ENCODE measurements at regions not wholly inside any gene's neighbourhood (a gene's known extent, or its start where the extent isn't known, plus 50 kb on each side); places are given as distances from the start of the nearest gene placed in this dataset.

- Mint-ChIP-seq H3K36me3 (ENCODE audit: low read depth) (no peaks in the 10 kb centered on the region), H3K27me3 (ENCODE audit: insufficient read depth) (peaks cover 2% of the 10 kb centered on the region; the same call in 1 of the 2 replicates), H3K4me1 (ENCODE audit: low read depth) (no peaks in the 10 kb centered on the region), H3K27ac (no peak overlapping the region), H3K9me3 (no peaks in the 10 kb centered on the region), H3K4me3 (no peak overlapping the region)
- no peak for DNase-seq
- no peak for TF ChIP-seq CTCF (IDR thresholded peaks at IDR 0.05)
These were observed 218.1 kb downstream of the NSUN3 start for GRCh38 chr3:94280958-94281357.

DNA sequence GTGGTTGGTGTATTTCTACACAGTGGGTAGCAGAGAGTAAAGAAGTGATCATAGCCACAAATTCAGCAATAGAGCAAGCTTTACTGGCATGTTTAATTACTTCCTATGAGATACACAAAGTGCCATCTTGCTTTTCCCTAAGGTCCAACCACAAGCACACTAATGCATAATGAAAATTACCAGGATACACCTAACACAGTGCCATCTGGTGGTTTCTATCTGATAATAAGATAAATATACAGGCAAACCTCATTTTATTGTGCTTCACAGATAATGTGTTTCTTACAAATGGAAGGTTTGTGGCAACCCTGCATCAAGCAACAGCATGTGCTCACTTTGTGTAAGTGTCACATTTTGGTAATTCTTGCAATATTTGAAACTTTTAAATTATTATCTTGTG, 223.0 kb downstream of the NSUN3 start:
- Mint-ChIP-seq H3K4me3 (no peak overlapping the region), H3K9me3 (no peaks in the 10 kb centered on the region), H3K4me1 (ENCODE audit: low read depth) (no peaks in the 10 kb centered on the region), H3K27me3 (ENCODE audit: insufficient read depth) (peaks cover 2% of the 10 kb centered on the region; the same call in 1 of the 2 replicates), H3K36me3 (ENCODE audit: low read depth) (no peaks in the 10 kb centered on the region), H3K27ac (no peak overlapping the region)
- TF ChIP-seq CTCF (IDR thresholded peaks at IDR 0.05): peak; percentile 73
- DNase-seq: peak; percentile 3

DNA sequence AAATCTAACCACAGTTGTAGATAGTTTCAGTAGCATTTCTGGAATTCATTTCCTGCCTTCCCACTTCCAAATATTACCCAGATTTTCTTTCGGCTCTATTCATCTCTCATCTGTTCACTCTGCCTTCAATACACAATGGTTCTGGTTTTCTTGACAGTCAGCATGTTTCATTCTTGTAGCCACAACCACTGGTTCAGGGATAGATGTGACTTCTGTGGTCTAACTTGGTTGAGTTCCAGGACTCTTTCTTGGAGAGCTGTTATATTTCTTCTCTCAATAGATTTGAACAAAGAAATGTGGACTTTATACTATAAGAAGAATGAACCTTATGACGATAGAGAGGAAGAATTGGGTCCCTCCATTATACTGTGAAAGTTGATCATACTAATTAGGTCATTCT, 228.8 kb downstream of the NSUN3 start:
- no peak overlapping the region for H3K4me3 Mint-ChIP-seq
- no peak for TF ChIP-seq CTCF (IDR thresholded peaks at IDR 0.05)
- DNase-seq: no peak
- H3K4me1 Mint-ChIP-seq (ENCODE audit: low read depth): no peaks in the 10 kb centered on the region
- no peak overlapping the region for H3K27ac Mint-ChIP-seq
- no peaks in the 10 kb centered on the region for H3K36me3 Mint-ChIP-seq (ENCODE audit: low read depth)
- no peaks in the 10 kb centered on the region for H3K9me3 Mint-ChIP-seq
- no peaks in the 10 kb centered on the region for H3K27me3 Mint-ChIP-seq (ENCODE audit: insufficient read depth)

DNA sequence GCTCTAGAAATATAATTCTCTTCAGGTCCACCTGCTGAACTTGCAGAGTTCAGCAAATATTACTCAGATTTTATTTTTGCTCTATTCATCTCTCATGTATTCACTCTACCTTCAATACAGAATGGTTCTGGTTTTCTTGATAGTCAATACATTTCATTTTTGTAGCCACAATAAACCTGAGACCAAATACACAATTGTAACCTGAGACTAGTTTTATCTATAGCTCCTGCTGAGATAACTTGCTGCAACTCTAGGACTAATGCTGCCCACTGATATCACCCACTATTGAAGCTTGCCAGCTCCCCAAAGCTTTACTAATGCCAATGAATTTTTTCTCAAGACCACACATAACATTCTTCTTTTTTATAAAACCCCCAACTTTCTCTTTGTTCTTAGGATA, 229.3 kb downstream of the NSUN3 start:
- no peaks in the 10 kb centered on the region for H3K4me1 Mint-ChIP-seq (ENCODE audit: low read depth)
- no peaks in the 10 kb centered on the region for H3K36me3 Mint-ChIP-seq (ENCODE audit: low read depth)
- no peak for TF ChIP-seq CTCF (IDR thresholded peaks at IDR 0.05)
- no peak overlapping the region for H3K4me3 Mint-ChIP-seq
- H3K27me3 Mint-ChIP-seq (ENCODE audit: insufficient read depth): no peaks in the 10 kb centered on the region
- no peak overlapping the region for H3K27ac Mint-ChIP-seq
- DNase-seq: no peak
- H3K9me3 Mint-ChIP-seq: no peaks in the 10 kb centered on the region

- Mint-ChIP-seq H3K4me3 (no peak overlapping the region), H3K9me3 (no peaks in the 10 kb centered on the region), H3K4me1 (ENCODE audit: low read depth) (no peaks in the 10 kb centered on the region), H3K27ac (no peak overlapping the region), H3K36me3 (ENCODE audit: low read depth) (no peaks in the 10 kb centered on the region), H3K27me3 (ENCODE audit: insufficient read depth) (no peaks in the 10 kb centered on the region)
- DNase-seq: no peak
- TF ChIP-seq CTCF (IDR thresholded peaks at IDR 0.05): no peak
These were observed 230.9 kb downstream of the NSUN3 start for GRCh38 chr3:94293793-94294195.

DNA sequence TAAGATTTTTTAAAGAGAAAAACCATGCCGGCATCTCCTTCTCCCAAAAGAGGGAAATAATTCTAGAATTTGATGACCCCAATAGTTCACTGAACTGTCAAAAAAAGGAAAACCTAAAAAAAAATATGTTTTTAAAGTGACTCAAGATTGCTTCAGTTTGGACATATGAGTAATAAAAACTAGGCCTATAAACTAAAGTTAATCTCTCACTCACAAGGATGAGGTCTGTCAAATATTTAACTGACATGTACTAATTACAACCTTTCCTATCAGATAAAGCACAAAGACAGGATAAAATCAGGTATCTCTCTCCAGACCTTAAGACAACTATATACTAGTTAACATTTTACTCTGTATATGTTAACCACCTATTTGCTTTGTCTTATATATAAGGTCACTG, 231.9 kb downstream of the NSUN3 start:
- no peak for TF ChIP-seq CTCF (IDR thresholded peaks at IDR 0.05)
- no peaks in the 10 kb centered on the region for H3K4me1 Mint-ChIP-seq (ENCODE audit: low read depth)
- no peak for DNase-seq
- no peaks in the 10 kb centered on the region for H3K36me3 Mint-ChIP-seq (ENCODE audit: low read depth)
- H3K4me3 Mint-ChIP-seq: no peak overlapping the region
- no peaks in the 10 kb centered on the region for H3K27me3 Mint-ChIP-seq (ENCODE audit: insufficient read depth)
- H3K9me3 Mint-ChIP-seq: no peaks in the 10 kb centered on the region
- no peak overlapping the region for H3K27ac Mint-ChIP-seq

Measured in HFFc6 (cell line).